Kidney epithelial cell (primary cell): ENCODE measurements at regions not wholly inside any gene's neighbourhood (a gene's known extent, or its start where the extent isn't known, plus 50 kb on each side); places are given as distances from the start of the nearest gene placed in this dataset.

Source experiments
- DNase-seq: peaks from one replicate; pipeline ENCODE4 v3.0.0-alpha.2; 2010; ENCODE audit warnings: low read depth
- H3K27me3 ChIP-seq: 2 replicates; pipeline ENCODE4 v1.6.0; 2011; ENCODE audit warnings: low read length; ENCODE audit not compliant: control insufficient read depth, insufficient read depth
- H3K36me3 ChIP-seq: 2 replicates; pipeline ENCODE4 v1.5.1; 2011; ENCODE audit warnings: low read length; ENCODE audit not compliant: control insufficient read depth, insufficient read depth
- H3K4me3 ChIP-seq: 2 replicates; pipeline ENCODE4 v1.5.1; 2011; ENCODE audit warnings: low read depth, mild to moderate bottlenecking, control low read depth, low read length
- CTCF ChIP-seq: IDR thresholded peaks from 2 replicates; pipeline ENCODE4 v1.5.1; 2011; ENCODE audit warnings: mild to moderate bottlenecking, moderate library complexity, low read length, control low read depth, inconsistent platforms; ENCODE audit not compliant: insufficient read depth, poor library complexity, severe bottlenecking

- H3K4me3 ChIP-seq, result no peak overlapping the region
- no peaks in the 10 kb centered on the region for H3K27me3 ChIP-seq
- no peak for TF ChIP-seq CTCF
- no peaks in the 10 kb centered on the region for H3K36me3 ChIP-seq
- DNase-seq, result no peak
These were observed 231.8 kb upstream of the AGA start for GRCh38 chr4:177673985-177674489.

GRCh38 chr4:177680308-177680707 lies 238.1 kb upstream of the AGA start:
- no peak overlapping the region for H3K4me3 ChIP-seq
- no peak for DNase-seq
- no peaks in the 10 kb centered on the region for H3K27me3 ChIP-seq
- no peaks in the 10 kb centered on the region for H3K36me3 ChIP-seq
- TF ChIP-seq CTCF, result no peak

DNA sequence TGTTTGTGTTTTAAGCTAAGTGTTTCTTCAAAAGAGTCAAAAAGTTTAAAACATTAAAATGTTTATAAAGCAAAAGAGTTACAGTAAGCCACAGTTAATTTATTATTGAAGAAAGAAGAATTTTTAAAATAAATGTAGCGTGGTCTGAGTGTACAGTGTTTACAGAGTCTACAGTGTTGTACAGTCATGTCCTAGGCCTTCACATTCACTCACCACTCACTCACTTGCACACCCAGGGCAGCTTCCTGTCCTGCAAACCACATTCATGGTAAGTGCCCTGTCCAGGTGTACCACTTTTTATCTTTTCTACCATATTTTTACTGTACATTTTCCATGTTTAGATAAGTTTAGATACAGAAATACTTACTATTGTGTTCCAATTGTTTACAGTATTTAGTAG lies 239.7 kb upstream of the AGA start:
- no peak overlapping the region for H3K4me3 ChIP-seq
- no peak for DNase-seq
- no peaks in the 10 kb centered on the region for H3K27me3 ChIP-seq
- TF ChIP-seq CTCF, result no peak
- H3K36me3 ChIP-seq, result no peaks in the 10 kb centered on the region

DNA sequence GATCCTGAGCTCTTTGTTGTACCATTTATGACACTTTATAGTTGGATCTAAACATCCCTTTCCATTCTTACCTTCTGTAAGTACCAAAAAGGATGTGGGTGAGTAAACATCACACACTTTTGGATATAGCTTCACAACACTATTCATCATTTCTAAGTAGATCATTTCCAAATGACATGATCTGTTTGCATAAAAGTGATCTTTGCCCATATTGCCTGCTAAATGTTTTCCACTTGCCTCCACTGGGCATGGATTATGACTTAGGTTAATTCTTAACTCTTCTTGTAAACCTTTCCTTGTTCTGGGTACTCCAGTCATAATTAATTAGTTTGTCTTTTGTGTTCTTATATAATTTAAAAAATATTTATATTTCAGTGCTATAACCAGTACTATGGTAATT lies 244.9 kb upstream of the AGA start:
- Histone ChIP-seq H3K36me3 (no peaks in the 10 kb centered on the region), H3K27me3 (no peaks in the 10 kb centered on the region), H3K4me3 (no peak overlapping the region)
- no peak for TF ChIP-seq CTCF
- DNase-seq, result no peak

DNA sequence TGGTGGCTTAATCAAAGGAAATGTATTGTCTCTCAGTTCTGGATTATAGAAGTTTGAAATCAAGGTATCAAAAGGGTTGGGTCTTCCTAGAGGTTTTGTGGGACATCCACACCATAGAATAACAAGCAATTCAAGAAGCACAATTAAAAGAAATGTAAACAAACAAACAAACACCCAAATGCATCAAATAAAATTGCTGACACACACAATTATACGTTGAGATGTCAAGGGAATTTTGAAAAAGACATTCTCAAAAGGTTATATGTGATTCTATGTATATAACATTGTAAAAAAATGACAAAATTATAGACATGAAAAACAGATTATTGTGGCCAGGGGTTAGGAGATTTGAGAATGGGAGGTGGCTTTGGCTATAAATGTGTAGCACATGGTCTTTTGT lies 250.7 kb upstream of the AGA start:
- H3K36me3 ChIP-seq, result no peaks in the 10 kb centered on the region
- DNase-seq, result no peak
- no peak overlapping the region for H3K4me3 ChIP-seq
- no peaks in the 10 kb centered on the region for H3K27me3 ChIP-seq
- no peak for TF ChIP-seq CTCF

- Histone ChIP-seq H3K36me3 (no peaks in the 10 kb centered on the region), H3K27me3 (no peaks in the 10 kb centered on the region), H3K4me3 (no peak overlapping the region)
- DNase-seq, result no peak
- TF ChIP-seq CTCF, result no peak
These were observed 254.3 kb upstream of the AGA start for GRCh38 chr4:177696438-177696966.
